H1 (cell line): ENCODE measurements at regions not wholly inside any gene's neighbourhood (a gene's known extent, or its start where the extent isn't known, plus 50 kb on each side); places are given as distances from the start of the nearest gene placed in this dataset.

Source experiments
- HDAC6 ChIP-seq: IDR thresholded peaks from one replicate; pipeline ENCODE4 v1.7.1; 2012; ENCODE audit warnings: low read depth, mild to moderate bottlenecking, inconsistent platforms, low read length, moderate library complexity
- SP1 ChIP-seq: IDR thresholded peaks from 2 replicates; pipeline ENCODE4 v1.6.1; 2011; ENCODE audit warnings: low read depth, low read length
- TF ChIP-seq, protein P1 (sequence below), 3 experiments: IDR thresholded peaks; 1 replicate in 2 of 3; 2 replicates in 1 of 3; pipeline versions ENCODE4 v1.5.1 to v1.6.1; 2011; ENCODE audit warnings: low read length in 3 of 3, mild to moderate bottlenecking in 3 of 3, inconsistent platforms in 2 of 3, low read depth in 1 of 3, moderate library complexity in 1 of 3; ENCODE audit not compliant: insufficient read depth in 1 of 3; ENCODE audit errors: control extremely low read depth in 1 of 3

DNA sequence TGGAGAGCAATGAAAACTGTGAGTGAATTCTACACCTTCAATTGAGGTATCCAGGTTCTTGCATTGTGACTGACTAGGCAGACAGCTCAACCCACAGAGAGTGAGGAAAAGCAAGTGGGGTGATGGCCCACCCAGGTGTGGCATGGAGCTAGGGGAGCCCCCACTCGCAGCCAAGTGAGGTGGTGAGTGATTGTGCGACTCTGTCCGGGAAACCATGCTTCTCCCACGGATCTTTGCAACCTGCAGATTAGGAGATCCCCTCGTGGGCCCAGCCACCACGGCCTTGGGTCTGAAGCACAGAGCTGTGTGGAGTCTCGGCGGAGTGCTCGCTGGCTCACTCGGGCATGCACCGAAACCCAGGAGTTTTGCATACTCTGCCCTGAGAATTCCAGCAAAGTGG is 120.1 kb downstream of the ALG10 start (continued):
- TF ChIP-seq, protein P1, sequence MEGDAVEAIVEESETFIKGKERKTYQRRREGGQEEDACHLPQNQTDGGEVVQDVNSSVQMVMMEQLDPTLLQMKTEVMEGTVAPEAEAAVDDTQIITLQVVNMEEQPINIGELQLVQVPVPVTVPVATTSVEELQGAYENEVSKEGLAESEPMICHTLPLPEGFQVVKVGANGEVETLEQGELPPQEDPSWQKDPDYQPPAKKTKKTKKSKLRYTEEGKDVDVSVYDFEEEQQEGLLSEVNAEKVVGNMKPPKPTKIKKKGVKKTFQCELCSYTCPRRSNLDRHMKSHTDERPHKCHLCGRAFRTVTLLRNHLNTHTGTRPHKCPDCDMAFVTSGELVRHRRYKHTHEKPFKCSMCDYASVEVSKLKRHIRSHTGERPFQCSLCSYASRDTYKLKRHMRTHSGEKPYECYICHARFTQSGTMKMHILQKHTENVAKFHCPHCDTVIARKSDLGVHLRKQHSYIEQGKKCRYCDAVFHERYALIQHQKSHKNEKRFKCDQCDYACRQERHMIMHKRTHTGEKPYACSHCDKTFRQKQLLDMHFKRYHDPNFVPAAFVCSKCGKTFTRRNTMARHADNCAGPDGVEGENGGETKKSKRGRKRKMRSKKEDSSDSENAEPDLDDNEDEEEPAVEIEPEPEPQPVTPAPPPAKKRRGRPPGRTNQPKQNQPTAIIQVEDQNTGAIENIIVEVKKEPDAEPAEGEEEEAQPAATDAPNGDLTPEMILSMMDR (IDR thresholded peaks at IDR 0.05; ENCODE audit: control extremely low read depth in 1 of 3, insufficient read depth in 1 of 3, low read depth in 1 of 3, low read length in 3 of 3): no peak
- TF ChIP-seq HDAC6: no peak
- TF ChIP-seq SP1: no peak
